ENCODE measurements at regions not wholly inside any gene's neighbourhood (a gene's known extent, or its start where the extent isn't known, plus 50 kb on each side); places are given as distances from the start of the nearest gene placed in this dataset.

- no peak for TF ChIP-seq CTCF (IDR thresholded peaks at IDR 0.05)
- TF ChIP-seq POLR2A (IDR thresholded peaks at IDR 0.05) = no peak
- TF ChIP-seq EP300 (IDR thresholded peaks at IDR 0.05) = no peak
These were observed 254.0 kb downstream of the KLF6 start for GRCh38 chr10:3530783-3531645.
